T-cell (primary cell): ENCODE measurements at regions not wholly inside any gene's neighbourhood (a gene's known extent, or its start where the extent isn't known, plus 50 kb on each side); places are given as distances from the start of the nearest gene placed in this dataset.
"Not testable (repeated sequence)": the region's sequence is repeated elsewhere in the genome, so short reads cannot be mapped to it uniquely, and the experiment has no call there.

Source experiments
- ATAC-seq, 4 experiments: fragments of 200-7000 bp in 3 of 4; fragments of 150-1000 bp in 1 of 4; cut with Tn5 transposase; replicated peaks in 1 of 4; 1 replicate in 3 of 4; 2 replicates in 1 of 4; pipeline ENCODE4 v1.10.0; 2021; ENCODE audit warnings: moderate library complexity in 3 of 4, mild to moderate bottlenecking in 2 of 4, moderate number of reproducible peaks in 1 of 4
- CTCF ChIA-PET, 2 donors: fragments of 300-600 bp; sonication (Branson Sonifier 250); formaldehyde crosslinking; loops; one replicate each; lab custom pipeline; 2022; ENCODE audit warnings: antibody characterized with exemption in 2 of 2; lab: Charles Lee
- POLR2A ChIA-PET, 2 donors: fragments of 300-600 bp; sonication (Branson Sonifier 250); formaldehyde crosslinking; loops; one replicate each; lab custom pipeline; 2022; ENCODE audit warnings: antibody characterized with exemption in 2 of 2; lab: Charles Lee
- DNase-seq, 35 experiments: peaks; one replicate each; pipeline versions ENCODE4 v3.0.0 to v3.0.0-alpha.2; 2013 to 2023
- H3K27ac ChIP-seq: one replicate; pipeline ENCODE4 v1.5.1; 2013; ENCODE audit warnings: low read length
- H3K27me3 ChIP-seq, 2 experiments: replicated peaks in 1 of 2; 1 replicate in 1 of 2; 2 replicates in 1 of 2; pipeline versions ENCODE4 v1.6.1 to v1.7.0; 2013; ENCODE audit warnings: low read length in 1 of 2, mixed read lengths in 1 of 2; ENCODE audit not compliant: control insufficient read depth in 2 of 2, insufficient read depth in 2 of 2; ENCODE audit errors: extremely low read depth in 1 of 2
- H3K36me3 ChIP-seq, 2 donors: 1 replicate in 1 of 2; 2 replicates in 1 of 2; pipeline versions ENCODE4 v1.6.1 to v1.7.0; 2013; ENCODE audit warnings: low read length in 1 of 2; ENCODE audit not compliant: control insufficient read depth in 2 of 2, insufficient read depth in 1 of 2; ENCODE audit errors: extremely low read depth in 1 of 2
- H3K4me1 ChIP-seq, 2 experiments: 1 replicate in 1 of 2; 2 replicates in 1 of 2; pipeline versions ENCODE4 v1.6.1 to v1.7.0; 2013; ENCODE audit warnings: low read length in 2 of 2, mixed read lengths in 1 of 2; ENCODE audit not compliant: insufficient read depth in 2 of 2, control insufficient read depth in 1 of 2; ENCODE audit errors: extremely low read depth in 1 of 2
- H3K4me3 ChIP-seq, 2 donors: 1 replicate in 1 of 2; 2 replicates in 1 of 2; pipeline versions ENCODE4 v1.5.1 to v1.7.0; 2013; ENCODE audit warnings: mild to moderate bottlenecking in 2 of 2, low read length in 1 of 2, moderate library complexity in 1 of 2; ENCODE audit not compliant: control insufficient read depth in 1 of 2; ENCODE audit errors: extremely low read depth in 1 of 2
- H3K9me3 ChIP-seq: 2 replicates; pipeline ENCODE4 v1.7.0; 2013
- H3K27ac Mint-ChIP-seq, 2 donors: one replicate each; pipeline ENCODE4 v1.8.0; 2020 to 2021; ENCODE audit warnings: mild to moderate bottlenecking in 2 of 2, mixed read lengths in 2 of 2
- H3K27me3 Mint-ChIP-seq, 2 donors: one replicate each; pipeline ENCODE4 v1.8.0; 2021 to 2022; ENCODE audit warnings: mixed read lengths in 2 of 2
- H3K36me3 Mint-ChIP-seq: one replicate; pipeline ENCODE4 v1.8.0; 2021; ENCODE audit warnings: mixed read lengths
- H3K4me1 Mint-ChIP-seq, 3 donors: one replicate each; pipeline ENCODE4 v1.8.0; 2020 to 2022; ENCODE audit warnings: mixed read lengths in 3 of 3, mild to moderate bottlenecking in 1 of 3
- H3K4me3 Mint-ChIP-seq, 3 donors: one replicate each; pipeline ENCODE4 v1.8.0; 2020 to 2022; ENCODE audit warnings: mild to moderate bottlenecking in 3 of 3, mixed read lengths in 3 of 3, moderate library complexity in 3 of 3
- H3K9me3 Mint-ChIP-seq, 3 donors: one replicate each; pipeline ENCODE4 v1.8.0; 2020 to 2022; ENCODE audit warnings: mixed read lengths in 3 of 3
- WGBS: methylation state at CpG from one replicate; pipeline ENCODE4 v1.1.5; 2013; ENCODE audit warnings: missing lambda C conversion rate; ENCODE audit not compliant: insufficient coverage; 5-methylcytosine and 5-hydroxymethylcytosine counted together

- ATAC-seq, H3K4me3 Mint-ChIP-seq, H3K36me3 ChIP-seq, CTCF ChIA-PET, H3K27ac ChIP-seq, H3K4me1 Mint-ChIP-seq, H3K27me3 ChIP-seq, POLR2A ChIA-PET, H3K9me3 Mint-ChIP-seq, DNase-seq, H3K36me3 Mint-ChIP-seq, H3K9me3 ChIP-seq, H3K27me3 Mint-ChIP-seq, H3K4me3 ChIP-seq, H3K27ac Mint-ChIP-seq: not testable (repeated sequence)
- no CpG with 5 or more reads among the region's 10 CpGs for WGBS
- peaks cover 0 to 21% of the 10 kb centered on the region in 2 experiments for H3K4me1 ChIP-seq
Observed at GRCh38 chr21:5111197-5111596, 5410.2 kb upstream of the TPTE start.

- H3K4me3 Mint-ChIP-seq, H3K27me3 ChIP-seq, DNase-seq, H3K27ac ChIP-seq, H3K4me1 Mint-ChIP-seq, ATAC-seq, H3K9me3 ChIP-seq, H3K27me3 Mint-ChIP-seq, CTCF ChIA-PET, H3K36me3 ChIP-seq, H3K9me3 Mint-ChIP-seq, POLR2A ChIA-PET, H3K4me3 ChIP-seq, H3K36me3 Mint-ChIP-seq, H3K27ac Mint-ChIP-seq: not testable (repeated sequence)
- WGBS = no CpG with 5 or more reads among the region's 10 CpGs
- H3K4me1 ChIP-seq = peaks cover 0 to 28% of the 10 kb centered on the region in 2 experiments
Observed at GRCh38 chr21:5113092-5113491, 5408.3 kb upstream of the TPTE start.

- H3K4me3 Mint-ChIP-seq, H3K9me3 ChIP-seq, CTCF ChIA-PET, POLR2A ChIA-PET, H3K36me3 Mint-ChIP-seq, DNase-seq, H3K4me1 Mint-ChIP-seq, H3K27ac ChIP-seq, H3K27me3 Mint-ChIP-seq, H3K36me3 ChIP-seq, H3K4me3 ChIP-seq, H3K9me3 Mint-ChIP-seq, H3K27me3 ChIP-seq, ATAC-seq, H3K27ac Mint-ChIP-seq: not testable (repeated sequence)
- peaks cover 0 to 28% of the 10 kb centered on the region in 2 experiments for H3K4me1 ChIP-seq
- WGBS = no CpG with 5 or more reads among the region's 8 CpGs
Observed at GRCh38 chr21:5114468-5114867, 5406.9 kb upstream of the TPTE start.

GRCh38 chr21:5114893-5115645 lies 5406.3 kb upstream of the TPTE start:
- H3K9me3 Mint-ChIP-seq, H3K27me3 ChIP-seq, H3K4me3 Mint-ChIP-seq, H3K36me3 ChIP-seq, H3K27me3 Mint-ChIP-seq, DNase-seq, H3K36me3 Mint-ChIP-seq, H3K9me3 ChIP-seq, H3K27ac Mint-ChIP-seq, H3K4me1 Mint-ChIP-seq, H3K4me3 ChIP-seq, CTCF ChIA-PET, H3K27ac ChIP-seq, ATAC-seq, POLR2A ChIA-PET: not testable (repeated sequence)
- H3K4me1 ChIP-seq = peaks cover 0 to 28% of the 10 kb centered on the region in 2 experiments
- no CpG with 5 or more reads among the region's 24 CpGs for WGBS

GRCh38 chr21:5115646-5116343 lies 5405.6 kb upstream of the TPTE start:
- H3K27me3 Mint-ChIP-seq, H3K9me3 ChIP-seq, H3K4me1 Mint-ChIP-seq, H3K36me3 Mint-ChIP-seq, POLR2A ChIA-PET, H3K27ac Mint-ChIP-seq, H3K4me3 Mint-ChIP-seq, H3K4me3 ChIP-seq, H3K27ac ChIP-seq, H3K27me3 ChIP-seq, CTCF ChIA-PET, H3K36me3 ChIP-seq, H3K9me3 Mint-ChIP-seq: not testable (repeated sequence)
- peaks cover 0 to 28% of the 10 kb centered on the region in 2 experiments for H3K4me1 ChIP-seq
- peak in 3 of 4 experiments; percentile 0 to 11 (median 6) for ATAC-seq
- DNase-seq = peak in 1 of 35 experiments; percentile 1
- WGBS = no CpG with 5 or more reads among the region's 24 CpGs

- H3K27ac ChIP-seq, H3K9me3 ChIP-seq, H3K27me3 ChIP-seq, POLR2A ChIA-PET, H3K4me3 ChIP-seq, H3K36me3 ChIP-seq, H3K27me3 Mint-ChIP-seq, H3K36me3 Mint-ChIP-seq, H3K4me3 Mint-ChIP-seq, H3K27ac Mint-ChIP-seq, H3K9me3 Mint-ChIP-seq, H3K4me1 Mint-ChIP-seq, CTCF ChIA-PET, DNase-seq: not testable (repeated sequence)
- no CpG with 5 or more reads among the region's 19 CpGs for WGBS
- ATAC-seq = peak; percentile 24 to 50 (median 39)
- H3K4me1 ChIP-seq = peaks cover 0 to 28% of the 10 kb centered on the region in 2 experiments
Observed at GRCh38 chr21:5116344-5117123, 5404.8 kb upstream of the TPTE start.
